ENCODE measurements at regions not wholly inside any gene's neighbourhood (a gene's known extent, or its start where the extent isn't known, plus 50 kb on each side); places are given as distances from the start of the nearest gene placed in this dataset.

- in situ Hi-C loops (cut with MboI) = no loop called here
- Histone ChIP-seq H3K4me2 (ENCODE audit: insufficient read depth, low read length) (no peak overlapping the region), H3K27ac (ENCODE audit: extremely low read depth, low read depth, low read length) (no peak overlapping the region), H3K27me3 (ENCODE audit: control insufficient read depth in 2 of 2, insufficient read depth in 2 of 2, low read length in 2 of 2) (no peaks in the 10 kb centered on the region), H2AFZ (ENCODE audit: low read depth, low read length) (peak overlapping the region; percentile 70), H3K4me1 (replicated peaks in 1 of 2; ENCODE audit: control insufficient read depth in 2 of 2, insufficient read depth in 2 of 2, low read length in 2 of 2) (peaks cover 3 to 20% of the 10 kb centered on the region in 2 experiments; a peak in 4 of 5 replicates), H3K9me1 (ENCODE audit: control insufficient read depth, insufficient read depth, low read length) (no peaks in the 10 kb centered on the region), H3K79me2 (ENCODE audit: control insufficient read depth, insufficient read depth, low read length) (no peaks in the 10 kb centered on the region), H4K20me1 (replicated peaks; ENCODE audit: control insufficient read depth, insufficient read depth, low read length) (no peaks in the 10 kb centered on the region), H3K4me3 (no peak overlapping the region), H3K36me3 (ENCODE audit: control insufficient read depth, insufficient read depth, low read length) (no peaks in the 10 kb centered on the region), H3K9me3 (replicated peaks; ENCODE audit: control insufficient read depth, insufficient read depth, low read depth, low read length) (no peaks in the 10 kb centered on the region), H3K9ac (ENCODE audit: insufficient read depth in 1 of 2, low read depth in 2 of 2, low read length in 2 of 2) (no peak overlapping the region)
- TF ChIP-seq CBFA2T3 (IDR thresholded peaks at IDR 0.05) (0 out of 2 replicates have a peak, but pooled peaks have one; percentile 7), DMBX1 (CRISPR knock-in tag; IDR thresholded peaks at IDR 0.05; ENCODE audit: borderline replicate concordance) (peak; percentile 44)
- TF ChIP-seq, protein P1, sequence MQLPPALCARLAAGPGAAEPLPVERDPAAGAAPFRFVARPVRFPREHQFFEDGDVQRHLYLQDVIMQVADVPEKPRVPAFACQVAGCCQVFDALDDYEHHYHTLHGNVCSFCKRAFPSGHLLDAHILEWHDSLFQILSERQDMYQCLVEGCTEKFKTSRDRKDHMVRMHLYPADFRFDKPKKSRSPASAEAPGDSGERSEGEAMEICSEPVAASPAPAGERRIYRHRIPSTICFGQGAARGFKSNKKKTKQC (CRISPR knock-in tag; IDR thresholded peaks at IDR 0.05) = no peak
- 34% methylated on average over 4 of the region's 5 CpGs for WGBS (ENCODE audit: insufficient coverage, low coverage, missing lambda C conversion rate)
- no TSS peak for BruUV-seq (replicated peaks)
- no peak for FAIRE-seq
- intact Hi-C loops (cut with micrococcal nuclease) = no loop called here
- POLR2A ChIA-PET = interaction anchor here (0.6 kb wide), 1 partner anchor 207 kb away, joined by 3 read pairs; no protein-coding TSS in a partner anchor
- CTCF ChIA-PET (ENCODE audit: low intra/inter-chr PET ratio) = no interaction called here
- ATAC-seq = no peak; the same call in 2 of the 3 replicates
- no peak for DNase-seq (ENCODE audit: extremely low read depth in 1 of 4, low spot score in 3 of 4)
Measured at GRCh38 chr5:72569408-72569944, 62.3 kb upstream of the ZNF366 start.

GRCh38 chr5:72566746-72567145, 59.5 kb upstream of the ZNF366 start:
- no peak overlapping the region for H3K4me2 ChIP-seq (ENCODE audit: insufficient read depth, low read length)
- in situ Hi-C loops (cut with MboI) (no loop called here), intact Hi-C loops (cut with micrococcal nuclease) (no loop called here)
- no peak overlapping the region for H3K9ac ChIP-seq (ENCODE audit: insufficient read depth in 1 of 2, low read depth in 2 of 2, low read length in 2 of 2)
- no peak for ATAC-seq
- CTCF ChIA-PET (ENCODE audit: low intra/inter-chr PET ratio) = no interaction called here
- no peaks in the 10 kb centered on the region for H3K36me3 ChIP-seq (ENCODE audit: control insufficient read depth, insufficient read depth, low read length)
- no peaks in the 10 kb centered on the region for H3K79me2 ChIP-seq (ENCODE audit: control insufficient read depth, insufficient read depth, low read length)
- no peaks in the 10 kb centered on the region for H3K9me1 ChIP-seq (ENCODE audit: control insufficient read depth, insufficient read depth, low read length)
- 89% methylated on average over 1 of the region's 1 CpG for WGBS (ENCODE audit: insufficient coverage, low coverage, missing lambda C conversion rate)
- 0 out of 2 replicates have a peak overlapping the region, but pooled peaks have one; percentile 18 for H2AFZ ChIP-seq (ENCODE audit: low read depth, low read length)
- H4K20me1 ChIP-seq (replicated peaks; ENCODE audit: control insufficient read depth, insufficient read depth, low read length) = no peaks in the 10 kb centered on the region
- no peak overlapping the region for H3K4me3 ChIP-seq
- no TSS peak for BruUV-seq (replicated peaks)
- POLR2A ChIA-PET = interaction anchor here (1.6 kb wide), 1 partner anchor 31 kb away, joined by 4 read pairs; no protein-coding TSS in a partner anchor
- FAIRE-seq = no peak
- 0 out of 2 replicates have a peak, but pooled peaks cover 6% of the 10 kb centered on the region for H3K9me3 ChIP-seq (replicated peaks; ENCODE audit: control insufficient read depth, insufficient read depth, low read depth, low read length)
- H3K27ac ChIP-seq (ENCODE audit: extremely low read depth, low read depth, low read length) = no peak overlapping the region
- H3K4me1 ChIP-seq (replicated peaks in 1 of 2; ENCODE audit: control insufficient read depth in 2 of 2, insufficient read depth in 2 of 2, low read length in 2 of 2) = peaks cover 7 to 31% of the 10 kb centered on the region in 2 experiments
- no peak for DNase-seq (ENCODE audit: extremely low read depth in 1 of 4, low spot score in 3 of 4)
- no peaks in the 10 kb centered on the region for H3K27me3 ChIP-seq (ENCODE audit: control insufficient read depth in 2 of 2, insufficient read depth in 2 of 2, low read length in 2 of 2)
- TF ChIP-seq PHB2 (IDR thresholded peaks at IDR 0.05; ENCODE audit: low read depth) (no peak), EZH2 (IDR thresholded peaks at IDR 0.05; ENCODE audit: borderline replicate concordance, low read depth, low read length) (no peak), SMARCB1 (IDR thresholded peaks at IDR 0.05; ENCODE audit: insufficient read length, low read depth) (no peak), NCOA1 (IDR thresholded peaks at IDR 0.05; ENCODE audit: low read depth) (no peak), L3MBTL2 (IDR thresholded peaks at IDR 0.05) (no peak), ZNF217 (CRISPR knock-in tag; IDR thresholded peaks at IDR 0.05) (no peak), PHB (CRISPR knock-in tag; IDR thresholded peaks at IDR 0.05) (no peak), KAT8 (IDR thresholded peaks at IDR 0.05; ENCODE audit: low read depth) (no peak), LARP7 (IDR thresholded peaks at IDR 0.05) (no peak)
- TF ChIP-seq, protein P2, sequence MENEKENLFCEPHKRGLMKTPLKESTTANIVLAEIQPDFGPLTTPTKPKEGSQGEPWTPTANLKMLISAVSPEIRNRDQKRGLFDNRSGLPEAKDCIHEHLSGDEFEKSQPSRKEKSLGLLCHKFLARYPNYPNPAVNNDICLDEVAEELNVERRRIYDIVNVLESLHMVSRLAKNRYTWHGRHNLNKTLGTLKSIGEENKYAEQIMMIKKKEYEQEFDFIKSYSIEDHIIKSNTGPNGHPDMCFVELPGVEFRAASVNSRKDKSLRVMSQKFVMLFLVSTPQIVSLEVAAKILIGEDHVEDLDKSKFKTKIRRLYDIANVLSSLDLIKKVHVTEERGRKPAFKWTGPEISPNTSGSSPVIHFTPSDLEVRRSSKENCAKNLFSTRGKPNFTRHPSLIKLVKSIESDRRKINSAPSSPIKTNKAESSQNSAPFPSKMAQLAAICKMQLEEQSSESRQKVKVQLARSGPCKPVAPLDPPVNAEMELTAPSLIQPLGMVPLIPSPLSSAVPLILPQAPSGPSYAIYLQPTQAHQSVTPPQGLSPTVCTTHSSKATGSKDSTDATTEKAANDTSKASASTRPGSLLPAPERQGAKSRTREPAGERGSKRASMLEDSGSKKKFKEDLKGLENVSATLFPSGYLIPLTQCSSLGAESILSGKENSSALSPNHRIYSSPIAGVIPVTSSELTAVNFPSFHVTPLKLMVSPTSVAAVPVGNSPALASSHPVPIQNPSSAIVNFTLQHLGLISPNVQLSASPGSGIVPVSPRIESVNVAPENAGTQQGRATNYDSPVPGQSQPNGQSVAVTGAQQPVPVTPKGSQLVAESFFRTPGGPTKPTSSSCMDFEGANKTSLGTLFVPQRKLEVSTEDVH (IDR thresholded peaks at IDR 0.05; ENCODE audit: low read depth, partially characterized antibody) = no peak
- TF ChIP-seq, protein P3, sequence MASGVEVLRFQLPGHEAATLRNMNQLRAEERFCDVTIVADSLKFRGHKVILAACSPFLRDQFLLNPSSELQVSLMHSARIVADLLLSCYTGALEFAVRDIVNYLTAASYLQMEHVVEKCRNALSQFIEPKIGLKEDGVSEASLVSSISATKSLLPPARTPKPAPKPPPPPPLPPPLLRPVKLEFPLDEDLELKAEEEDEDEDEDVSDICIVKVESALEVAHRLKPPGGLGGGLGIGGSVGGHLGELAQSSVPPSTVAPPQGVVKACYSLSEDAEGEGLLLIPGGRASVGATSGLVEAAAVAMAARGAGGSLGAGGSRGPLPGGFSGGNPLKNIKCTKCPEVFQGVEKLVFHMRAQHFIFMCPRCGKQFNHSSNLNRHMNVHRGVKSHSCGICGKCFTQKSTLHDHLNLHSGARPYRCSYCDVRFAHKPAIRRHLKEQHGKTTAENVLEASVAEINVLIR (CRISPR knock-in tag; IDR thresholded peaks at IDR 0.05) = no peak
